DMS 273 (cell line): ENCODE measurements at regions not wholly inside any gene's neighbourhood (a gene's known extent, or its start where the extent isn't known, plus 50 kb on each side); places are given as distances from the start of the nearest gene placed in this dataset.
"Not testable (repeated sequence)": the region's sequence is repeated elsewhere in the genome, so short reads cannot be mapped to it uniquely, and the experiment has no call there.

Source experiments
- DNase-seq: peaks from one replicate; lab custom pipeline; 2025; ENCODE audit not compliant: unreplicated experiment; lab: John Stamatoyannopoulos, UW

GRCh38 chr9:30519756-30520155, 1864.7 kb upstream of the ACO1 start:
- no peak for DNase-seq

- DNase-seq, result peak; percentile 20
Observed at GRCh38 chr9:30522061-30522460, 1862.4 kb upstream of the ACO1 start.

- peak; percentile 77 for DNase-seq
Observed at GRCh38 chr9:30522486-30522885, 1862.0 kb upstream of the ACO1 start.

- DNase-seq, result no peak
Observed at GRCh38 chr9:30524311-30524710, 1860.1 kb upstream of the ACO1 start.

- no peak for DNase-seq
Observed at GRCh38 chr9:30534455-30534854, 1850.0 kb upstream of the ACO1 start.

GRCh38 chr9:30534896-30535295, 1849.5 kb upstream of the ACO1 start:
- no peak for DNase-seq

- no peak for DNase-seq
Observed at GRCh38 chr9:30536494-30536893, 1847.9 kb upstream of the ACO1 start.

- DNase-seq, result not testable (repeated sequence)
Observed at GRCh38 chr9:30539696-30540095, 1844.7 kb upstream of the ACO1 start.

- DNase-seq, result no peak
Observed at GRCh38 chr9:30574355-30575151, 1809.9 kb upstream of the ACO1 start.

- DNase-seq, result no peak
Observed at GRCh38 chr9:30575218-30575617, 1809.2 kb upstream of the ACO1 start.

- DNase-seq, result no peak
Observed at GRCh38 chr9:30575691-30576090, 1808.8 kb upstream of the ACO1 start.

- no peak for DNase-seq
Observed at GRCh38 chr9:30579810-30580209, 1804.6 kb upstream of the ACO1 start.

GRCh38 chr9:30582240-30582639, 1802.2 kb upstream of the ACO1 start:
- no peak for DNase-seq

GRCh38 chr9:30584559-30584958, 1799.9 kb upstream of the ACO1 start:
- DNase-seq, result no peak

- DNase-seq, result peak; percentile 21
Observed at GRCh38 chr9:30591461-30591860, 1793.0 kb upstream of the ACO1 start.

GRCh38 chr9:30597608-30598007, 1786.8 kb upstream of the ACO1 start:
- DNase-seq, result no peak

GRCh38 chr9:30605936-30606335, 1778.5 kb upstream of the ACO1 start:
- no peak for DNase-seq

- DNase-seq, result no peak
Observed at GRCh38 chr9:30609713-30610112, 1774.7 kb upstream of the ACO1 start.

GRCh38 chr9:30616782-30617181, 1767.7 kb upstream of the ACO1 start:
- DNase-seq, result not testable (repeated sequence)

GRCh38 chr9:30622561-30622960, 1761.9 kb upstream of the ACO1 start:
- DNase-seq, result no peak

- DNase-seq, result no peak
Observed at GRCh38 chr9:30628915-30629567, 1755.4 kb upstream of the ACO1 start.

GRCh38 chr9:30630459-30630858, 1754.0 kb upstream of the ACO1 start:
- DNase-seq, result no peak

- peak; percentile 3 for DNase-seq
Observed at GRCh38 chr9:30646639-30647038, 1737.8 kb upstream of the ACO1 start.
